GM12891 (cell line): ENCODE measurements at regions not wholly inside any gene's neighbourhood (a gene's known extent, or its start where the extent isn't known, plus 50 kb on each side); places are given as distances from the start of the nearest gene placed in this dataset.

Experiments used
- POLR2A ChIP-seq: IDR thresholded peaks from 2 replicates; pipeline ENCODE4 v1.6.1; 2011; ENCODE audit warnings: low read depth, low read length, control low read depth
- POLR2AphosphoS5 ChIP-seq: IDR thresholded peaks from 2 replicates; pipeline ENCODE4 v1.6.1; 2011; ENCODE audit warnings: low read depth, low read length, control low read depth
- TAF1 ChIP-seq: IDR thresholded peaks from 2 replicates; pipeline ENCODE4 v1.6.1; 2011; ENCODE audit warnings: low read depth, low read length, control low read depth

GRCh38 chr18:30378097-30378496 lies 664.4 kb downstream of the DSC3 start:
- TF ChIP-seq POLR2AphosphoS5 (no peak), POLR2A (no peak), TAF1 (no peak)
